Endothelial cell (in vitro differentiated cells): ENCODE measurements at regions not wholly inside any gene's neighbourhood (a gene's known extent, or its start where the extent isn't known, plus 50 kb on each side); places are given as distances from the start of the nearest gene placed in this dataset.

Experiments used
- DNase-seq: peaks from one replicate; pipeline ENCODE4 v3.0.0; 2021; ENCODE audit warnings: low spot score
- H3K27ac Mint-ChIP-seq: one replicate; pipeline ENCODE4 v1.8.0; 2021; ENCODE audit warnings: mixed read lengths, inconsistent platforms; ENCODE audit not compliant: unreplicated experiment
- H3K27me3 Mint-ChIP-seq: one replicate; pipeline ENCODE4 v1.8.0; 2021; ENCODE audit warnings: mild to moderate bottlenecking, moderate library complexity, mixed read lengths, inconsistent platforms; ENCODE audit not compliant: unreplicated experiment
- H3K36me3 Mint-ChIP-seq: one replicate; pipeline ENCODE4 v1.8.0; 2021; ENCODE audit warnings: mild to moderate bottlenecking, low read depth, mixed read lengths, inconsistent platforms; ENCODE audit not compliant: unreplicated experiment
- H3K4me1 Mint-ChIP-seq: one replicate; pipeline ENCODE4 v1.8.0; 2021; ENCODE audit warnings: mild to moderate bottlenecking, mixed read lengths, inconsistent platforms; ENCODE audit not compliant: unreplicated experiment
- H3K4me3 Mint-ChIP-seq: one replicate; pipeline ENCODE4 v1.8.0; 2021; ENCODE audit warnings: mild to moderate bottlenecking, mixed read lengths, inconsistent platforms; ENCODE audit not compliant: unreplicated experiment
- H3K9me3 Mint-ChIP-seq: one replicate; pipeline ENCODE4 v1.8.0; 2021; ENCODE audit warnings: mixed read lengths, inconsistent platforms; ENCODE audit not compliant: unreplicated experiment
- TF ChIP-seq, protein P1 (sequence below): fragments of 200-600 bp; sonication (generic); IDR thresholded peaks from one replicate; pipeline ENCODE4 v1.5.0; 2021; ENCODE audit warnings: antibody characterized with exemption; ENCODE audit not compliant: unreplicated experiment

DNA sequence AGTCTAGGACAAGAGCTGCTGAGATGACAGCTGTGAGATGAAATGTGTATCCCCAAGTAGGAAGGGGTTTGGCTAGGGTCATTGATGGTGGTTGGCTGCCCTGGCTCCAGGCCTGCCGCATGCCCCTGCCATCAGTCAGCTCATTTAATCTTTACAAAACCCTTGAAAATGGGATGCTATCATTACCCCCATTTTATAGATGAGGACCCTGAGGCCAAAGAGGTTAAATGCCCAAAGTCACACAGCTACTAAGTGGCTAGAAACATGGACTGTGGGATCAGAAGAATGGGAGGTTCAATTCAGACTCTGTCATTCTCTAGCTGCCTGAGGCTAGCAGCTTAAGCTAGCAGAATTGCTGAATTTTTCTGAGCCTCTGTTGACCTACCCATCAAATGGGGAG is 198.8 kb downstream of the MAF start:
- Mint-ChIP-seq H3K9me3 (no peaks in the 10 kb centered on the region), H3K27ac (no peak overlapping the region), H3K4me3 (no peak overlapping the region), H3K36me3 (no peaks in the 10 kb centered on the region), H3K27me3 (peaks cover 3% of the 10 kb centered on the region), H3K4me1 (no peaks in the 10 kb centered on the region)
- TF ChIP-seq, protein P1, sequence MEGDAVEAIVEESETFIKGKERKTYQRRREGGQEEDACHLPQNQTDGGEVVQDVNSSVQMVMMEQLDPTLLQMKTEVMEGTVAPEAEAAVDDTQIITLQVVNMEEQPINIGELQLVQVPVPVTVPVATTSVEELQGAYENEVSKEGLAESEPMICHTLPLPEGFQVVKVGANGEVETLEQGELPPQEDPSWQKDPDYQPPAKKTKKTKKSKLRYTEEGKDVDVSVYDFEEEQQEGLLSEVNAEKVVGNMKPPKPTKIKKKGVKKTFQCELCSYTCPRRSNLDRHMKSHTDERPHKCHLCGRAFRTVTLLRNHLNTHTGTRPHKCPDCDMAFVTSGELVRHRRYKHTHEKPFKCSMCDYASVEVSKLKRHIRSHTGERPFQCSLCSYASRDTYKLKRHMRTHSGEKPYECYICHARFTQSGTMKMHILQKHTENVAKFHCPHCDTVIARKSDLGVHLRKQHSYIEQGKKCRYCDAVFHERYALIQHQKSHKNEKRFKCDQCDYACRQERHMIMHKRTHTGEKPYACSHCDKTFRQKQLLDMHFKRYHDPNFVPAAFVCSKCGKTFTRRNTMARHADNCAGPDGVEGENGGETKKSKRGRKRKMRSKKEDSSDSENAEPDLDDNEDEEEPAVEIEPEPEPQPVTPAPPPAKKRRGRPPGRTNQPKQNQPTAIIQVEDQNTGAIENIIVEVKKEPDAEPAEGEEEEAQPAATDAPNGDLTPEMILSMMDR, result no peak
- no peak for DNase-seq

DNA sequence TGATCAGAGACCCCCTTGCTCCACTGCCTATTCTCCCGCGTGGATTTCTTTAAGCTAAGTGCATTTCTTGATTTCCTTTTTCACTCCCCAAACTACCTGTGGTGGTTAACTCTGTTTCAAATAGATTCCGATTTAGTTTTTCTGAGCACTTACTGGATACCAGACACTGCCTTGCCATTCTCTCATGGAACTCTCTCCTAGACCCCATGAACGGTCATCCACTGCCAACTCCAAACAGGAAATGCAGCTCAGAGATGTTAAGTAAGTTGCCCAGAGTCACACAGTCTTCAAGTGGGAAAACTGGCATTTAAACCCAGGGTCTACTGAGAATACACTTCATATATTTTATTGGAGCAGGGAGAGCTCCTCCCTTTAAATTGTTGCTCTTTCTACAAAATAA is 199.4 kb downstream of the MAF start:
- TF ChIP-seq, protein P1, result no peak
- H3K36me3 Mint-ChIP-seq, result no peaks in the 10 kb centered on the region
- no peaks in the 10 kb centered on the region for H3K9me3 Mint-ChIP-seq
- no peak overlapping the region for H3K27ac Mint-ChIP-seq
- no peaks in the 10 kb centered on the region for H3K4me1 Mint-ChIP-seq
- H3K4me3 Mint-ChIP-seq, result no peak overlapping the region
- H3K27me3 Mint-ChIP-seq, result peaks cover 3% of the 10 kb centered on the region
- no peak for DNase-seq

DNA sequence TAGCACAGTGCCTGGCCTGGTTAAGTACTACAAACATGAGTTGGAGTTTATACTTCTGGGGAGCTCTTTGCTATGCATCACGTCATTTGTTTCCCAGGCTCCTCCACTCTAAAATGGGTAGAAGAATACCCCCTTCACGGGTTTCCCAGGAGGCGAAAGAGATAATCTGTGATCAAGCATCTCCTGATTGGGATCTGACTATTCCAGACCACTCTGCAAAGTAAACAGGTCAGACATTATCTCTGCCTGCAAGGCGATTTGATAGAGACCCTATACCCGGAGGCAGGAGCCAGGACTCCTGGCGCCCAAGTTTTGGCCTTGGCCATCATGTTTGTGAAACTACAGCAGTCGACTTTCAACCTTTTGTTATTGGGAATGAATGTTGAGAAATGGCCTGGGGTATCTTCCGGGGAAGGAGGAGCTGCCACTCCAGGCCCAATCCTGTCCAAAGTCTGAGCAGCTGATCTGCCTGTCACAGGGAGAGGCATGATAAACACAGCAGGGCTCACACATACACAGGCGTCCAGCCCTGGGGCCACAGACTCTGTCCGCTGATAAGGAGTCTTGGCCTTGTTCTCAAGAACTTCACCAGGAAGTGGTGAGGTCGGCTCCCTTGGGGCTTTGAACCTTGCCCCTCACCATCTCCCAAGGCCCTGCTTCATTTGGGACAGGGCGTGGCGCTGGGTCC is 199.9 kb downstream of the MAF start:
- Mint-ChIP-seq H3K4me3 (no peak overlapping the region), H3K27me3 (peaks cover under 1% of the 10 kb centered on the region), H3K9me3 (no peaks in the 10 kb centered on the region), H3K27ac (no peak overlapping the region), H3K36me3 (no peaks in the 10 kb centered on the region), H3K4me1 (no peaks in the 10 kb centered on the region)
- TF ChIP-seq, protein P1, result no peak
- no peak for DNase-seq

DNA sequence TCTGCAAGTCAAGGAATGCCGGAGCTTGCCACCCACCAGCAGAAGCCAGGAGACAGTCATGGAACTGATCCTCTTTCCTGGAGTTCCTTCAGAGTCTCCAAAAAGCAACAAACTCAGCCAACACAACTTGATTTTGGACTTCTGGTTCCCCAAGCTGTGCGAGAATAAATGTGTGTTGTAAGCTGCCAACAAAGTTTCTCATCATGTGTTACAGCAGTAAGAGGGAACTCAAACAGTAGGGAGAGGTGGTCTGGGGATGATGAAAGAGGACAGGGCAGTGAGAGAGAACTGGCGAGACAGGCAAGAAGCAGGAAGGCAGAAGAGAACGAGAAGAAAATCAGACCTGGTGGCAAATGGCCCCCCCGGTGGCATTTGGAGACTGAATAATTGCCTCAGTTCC is 204.9 kb downstream of the MAF start:
- Mint-ChIP-seq H3K4me3 (no peak overlapping the region), H3K36me3 (no peaks in the 10 kb centered on the region), H3K4me1 (peaks cover 26% of the 10 kb centered on the region), H3K9me3 (no peaks in the 10 kb centered on the region), H3K27me3 (peaks cover 5% of the 10 kb centered on the region), H3K27ac (no peak overlapping the region)
- TF ChIP-seq, protein P1, result no peak
- no peak for DNase-seq

DNA sequence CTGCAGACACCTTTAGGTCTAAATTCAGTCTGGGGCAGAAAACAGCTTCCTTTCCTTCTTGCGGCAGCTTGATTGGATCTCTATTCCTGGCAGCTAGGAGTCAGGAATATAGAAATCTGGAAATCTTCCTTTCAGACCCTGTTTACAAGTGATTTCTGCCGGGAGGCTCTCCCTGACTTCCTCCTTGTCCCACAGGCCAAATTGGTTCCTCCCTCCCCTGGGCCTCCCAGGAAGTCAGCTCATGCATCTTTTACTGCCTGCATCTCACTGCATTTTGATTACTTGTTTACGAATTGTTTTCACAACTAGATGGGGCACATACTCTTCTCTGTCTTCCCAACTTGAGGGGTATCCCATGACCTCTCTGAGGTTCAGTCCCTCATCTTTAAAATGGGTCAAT is 206.3 kb downstream of the MAF start:
- H3K27me3 Mint-ChIP-seq, result peaks cover 5% of the 10 kb centered on the region
- H3K4me3 Mint-ChIP-seq, result no peak overlapping the region
- H3K9me3 Mint-ChIP-seq, result no peaks in the 10 kb centered on the region
- no peak for DNase-seq
- H3K4me1 Mint-ChIP-seq, result peaks cover 26% of the 10 kb centered on the region
- H3K27ac Mint-ChIP-seq, result no peak overlapping the region
- TF ChIP-seq, protein P1, result no peak
- no peaks in the 10 kb centered on the region for H3K36me3 Mint-ChIP-seq
